Left renal cortex interstitium (tissue), 4 donors: ENCODE measurements at regions not wholly inside any gene's neighbourhood (a gene's known extent, or its start where the extent isn't known, plus 50 kb on each side); places are given as distances from the start of the nearest gene placed in this dataset.

ENCODE experiments used
- DNase-seq, 4 donors: peaks; one replicate each; pipeline ENCODE4 v3.0.0-alpha.2; 2013; ENCODE audit warnings: low read depth in 4 of 4, low spot score in 2 of 4, missing footprints in 1 of 4

DNA sequence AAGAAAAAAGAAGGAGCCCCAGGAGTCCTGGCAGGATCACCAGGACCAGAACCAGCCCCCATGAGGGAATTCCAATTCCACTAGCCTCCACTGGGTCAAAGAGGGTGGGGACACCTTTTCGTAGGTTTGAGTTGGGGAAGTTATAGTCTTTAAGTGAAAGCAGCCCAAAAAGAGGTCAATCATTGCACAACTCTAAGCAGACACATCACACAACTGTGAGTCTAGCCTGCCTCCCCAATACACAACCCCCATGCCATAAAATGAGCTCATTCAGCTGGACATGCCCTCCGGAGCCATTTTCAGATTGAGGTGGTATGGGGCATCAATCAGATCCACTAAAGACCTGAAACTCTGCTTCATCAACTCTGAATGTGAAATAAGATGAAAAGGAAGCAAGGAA is 179.9 kb downstream of the NPHP4 start:
- no peak for DNase-seq

DNA sequence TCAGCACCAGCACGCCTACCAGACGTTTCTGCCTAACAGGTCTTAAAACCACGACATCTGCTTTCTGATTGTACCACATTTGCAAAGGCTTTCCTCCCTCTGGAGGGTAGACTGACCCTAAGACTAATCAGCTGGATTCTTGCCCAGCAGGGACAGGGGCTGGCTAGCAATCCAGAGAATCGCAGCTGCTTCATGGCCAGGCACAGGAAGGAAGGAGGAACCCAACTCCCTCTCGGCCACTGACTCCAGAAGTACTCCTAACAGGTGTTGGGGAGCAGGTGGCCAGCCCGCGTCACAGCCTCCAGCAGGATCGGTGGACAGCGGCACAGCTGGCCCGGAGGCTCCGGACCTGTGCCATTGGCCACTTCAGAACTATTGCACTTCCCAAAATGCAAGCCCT is 180.8 kb downstream of the NPHP4 start:
- no peak for DNase-seq

DNA sequence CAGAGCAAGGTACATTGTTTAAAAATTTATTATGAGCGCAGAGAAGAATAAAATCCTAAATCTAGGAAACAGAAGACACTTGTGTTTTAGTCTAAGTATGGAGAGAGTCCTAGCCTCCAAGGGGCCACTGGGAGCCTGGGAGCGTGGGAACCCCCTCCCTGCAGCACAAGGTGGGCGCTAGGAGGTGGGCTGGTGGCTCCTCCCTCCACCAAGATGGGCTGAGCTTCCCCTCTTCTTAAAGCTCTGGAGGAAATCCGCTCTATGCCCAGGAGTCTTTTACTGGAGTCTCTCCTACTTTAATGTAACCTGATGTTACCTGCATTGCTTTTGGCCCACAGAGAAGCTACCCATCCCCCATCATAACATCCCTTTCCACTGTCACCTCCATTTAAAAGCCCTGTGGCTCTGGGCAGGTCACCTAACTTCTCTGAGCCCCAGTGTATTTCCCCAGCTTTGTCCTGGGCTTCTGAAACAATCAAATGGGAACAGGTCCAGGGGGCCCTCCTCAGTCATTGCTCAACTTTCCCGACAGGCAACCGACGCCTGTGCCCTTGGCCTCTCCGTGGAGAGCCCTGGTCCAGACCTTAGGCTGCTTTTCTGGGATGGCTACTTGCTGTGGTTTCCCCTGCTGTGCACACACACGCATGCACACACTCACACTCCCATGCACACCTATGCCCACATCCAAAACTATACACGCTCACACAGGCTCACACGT is 181.5 kb downstream of the NPHP4 start:
- DNase-seq: no peak

DNA sequence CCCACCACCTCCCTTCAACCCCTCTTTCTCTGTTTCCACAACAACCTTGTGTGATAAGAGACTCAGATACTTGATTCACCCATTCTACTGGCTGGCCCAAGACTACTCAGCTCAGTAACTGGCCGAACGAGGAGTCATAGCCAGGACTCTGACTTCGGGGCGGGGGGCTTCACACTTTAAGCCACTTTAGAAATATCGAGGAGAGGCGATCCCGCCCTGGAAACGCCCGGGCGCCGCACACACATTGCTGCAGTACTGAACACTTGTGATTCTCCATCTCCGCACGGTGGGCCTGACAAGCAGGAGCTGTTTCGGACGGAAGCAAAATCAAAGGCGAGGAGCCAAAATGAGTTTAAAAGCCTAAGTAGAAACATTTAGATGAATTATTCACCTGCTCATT is 182.1 kb downstream of the NPHP4 start:
- no peak for DNase-seq

DNA sequence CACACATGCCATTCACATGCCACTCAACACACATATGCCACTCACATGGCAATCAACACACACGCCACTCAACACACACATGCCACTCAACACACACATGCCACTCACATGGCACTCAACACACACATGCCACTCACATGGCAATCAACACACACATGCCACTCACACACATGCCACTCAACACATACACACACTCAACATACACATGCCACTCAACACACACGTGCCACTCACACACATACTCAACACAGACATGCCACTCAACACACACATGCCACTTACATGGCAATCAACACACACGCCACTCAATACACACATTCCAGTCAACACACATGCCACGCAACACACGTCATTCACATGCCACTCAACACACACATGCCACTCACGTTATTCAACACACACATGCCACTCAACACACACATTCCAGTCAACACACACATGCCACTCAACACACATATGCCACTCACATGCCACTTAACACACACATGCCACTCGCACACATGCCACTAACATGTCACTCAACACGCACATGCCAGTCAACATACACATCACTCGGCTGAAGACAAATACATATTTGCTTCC is 182.9 kb downstream of the NPHP4 start:
- DNase-seq: no peak

DNA sequence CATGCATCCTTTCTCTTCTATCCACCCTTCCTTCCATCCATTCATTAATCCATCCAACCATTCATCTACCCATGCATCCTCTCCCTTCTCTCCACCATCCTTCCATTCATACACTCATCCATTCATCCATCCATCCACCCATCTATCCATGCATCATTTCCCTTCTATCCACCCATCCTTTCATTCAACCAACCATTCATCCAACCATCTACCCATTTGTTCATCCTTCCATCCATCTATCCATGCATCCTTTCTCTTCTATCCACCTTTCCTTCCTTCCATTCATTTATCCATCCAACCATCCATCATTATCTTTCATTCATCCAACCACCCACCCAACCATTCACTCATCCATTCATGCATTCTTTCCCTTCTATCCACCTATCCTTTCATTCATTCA is 188.4 kb downstream of the NPHP4 start:
- no peak for DNase-seq

DNA sequence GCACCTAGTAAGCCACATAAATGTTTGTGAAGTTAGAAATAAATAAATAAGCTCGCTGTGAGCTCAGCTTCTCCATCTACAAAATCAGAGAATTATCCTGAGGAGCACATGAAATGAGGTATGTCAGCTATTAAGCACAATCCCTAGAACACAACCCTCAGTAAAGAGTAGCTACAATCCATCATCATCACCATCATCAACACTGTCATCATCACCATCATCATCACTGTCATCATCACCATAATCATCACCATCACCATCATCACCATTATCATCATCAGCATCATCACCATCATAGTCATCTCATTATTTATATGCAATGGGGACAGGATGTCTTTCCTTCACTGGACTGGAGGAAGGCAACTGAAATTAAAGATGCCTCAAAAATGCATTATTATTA is 189.6 kb downstream of the NPHP4 start:
- DNase-seq: no peak

DNA sequence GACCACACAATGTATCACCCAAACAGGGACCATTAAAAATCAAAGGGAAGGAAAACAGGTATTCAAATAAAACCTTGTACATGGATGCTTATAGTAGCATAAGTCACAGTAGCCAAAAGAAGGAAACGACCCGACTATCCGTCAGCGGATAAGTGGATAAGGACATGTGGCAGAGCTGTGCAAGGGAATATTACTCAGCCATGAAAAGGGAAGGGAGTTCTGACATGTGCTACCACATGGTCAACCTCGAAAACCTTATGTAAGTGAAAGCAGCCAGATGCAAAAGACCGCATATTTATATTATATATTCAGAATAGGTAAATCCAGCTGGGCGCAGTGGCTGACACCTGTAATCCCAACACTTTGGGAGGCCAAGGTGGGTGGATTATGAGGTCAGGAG is 193.3 kb downstream of the NPHP4 start:
- DNase-seq: no peak

DNA sequence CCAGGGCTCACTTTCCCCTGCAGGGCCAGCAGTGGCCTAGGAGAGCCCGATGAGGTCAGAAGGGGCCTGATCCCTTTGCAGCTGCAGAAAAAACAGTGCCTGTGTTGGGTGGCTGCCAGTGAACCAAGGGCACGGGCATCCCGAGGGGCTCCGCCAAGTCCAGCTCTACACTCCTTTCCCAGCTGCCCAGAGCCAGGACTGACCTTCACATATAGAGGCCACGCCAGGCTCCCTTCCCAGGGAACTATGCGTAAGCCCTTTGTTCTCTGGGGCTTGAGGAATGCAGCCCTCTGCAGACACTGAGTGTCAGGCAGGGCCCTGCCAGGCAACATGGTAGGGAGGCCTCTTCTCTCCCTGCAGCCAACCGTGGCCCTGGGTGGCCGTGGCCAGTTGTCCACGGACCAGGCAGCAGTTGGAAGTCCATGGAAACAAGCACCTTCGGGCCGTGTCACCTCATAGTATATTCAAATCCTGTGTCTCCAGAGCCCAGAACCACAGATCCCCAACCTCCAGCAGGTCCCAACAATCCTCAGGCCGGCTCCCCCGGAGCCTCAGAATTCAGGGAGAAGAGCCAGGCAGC is 194.0 kb downstream of the NPHP4 start:
- DNase-seq: no peak

DNA sequence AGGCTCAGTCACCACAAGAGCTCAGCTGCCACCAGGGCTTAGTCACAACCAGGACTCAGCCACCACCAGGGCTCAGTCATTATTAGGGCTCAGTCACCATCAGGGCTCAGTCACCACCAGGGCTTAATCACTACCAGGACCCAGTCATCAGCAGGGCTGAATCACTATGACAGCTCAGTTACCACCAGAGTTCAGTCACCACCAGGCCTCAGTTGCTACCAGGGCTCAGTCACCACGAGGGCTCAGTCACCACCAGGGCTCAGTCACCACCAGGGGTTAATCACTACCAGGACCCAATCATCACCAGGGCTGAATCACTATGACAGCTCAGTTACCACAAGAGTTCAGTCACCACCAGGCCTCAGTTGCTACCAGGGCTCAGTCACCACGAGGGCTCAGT is 196.2 kb downstream of the NPHP4 start:
- DNase-seq: no peak

DNA sequence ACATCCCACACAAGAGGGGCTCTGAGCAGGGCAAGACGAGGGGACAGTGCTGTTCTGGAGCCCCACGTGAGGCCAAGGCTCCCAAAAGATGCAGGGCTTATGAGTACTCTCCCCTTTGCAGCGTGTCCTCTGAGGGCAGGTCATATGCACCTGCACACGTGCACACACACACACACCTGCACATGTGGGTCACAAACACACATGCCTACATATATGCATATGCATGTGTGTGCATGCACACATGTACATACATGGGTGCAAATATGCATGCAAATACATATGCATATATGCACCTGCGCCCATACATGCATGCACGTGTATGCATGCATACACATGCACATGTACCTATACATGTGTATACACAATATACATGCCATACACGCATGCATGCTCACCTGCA is 197.9 kb downstream of the NPHP4 start:
- no peak for DNase-seq

DNA sequence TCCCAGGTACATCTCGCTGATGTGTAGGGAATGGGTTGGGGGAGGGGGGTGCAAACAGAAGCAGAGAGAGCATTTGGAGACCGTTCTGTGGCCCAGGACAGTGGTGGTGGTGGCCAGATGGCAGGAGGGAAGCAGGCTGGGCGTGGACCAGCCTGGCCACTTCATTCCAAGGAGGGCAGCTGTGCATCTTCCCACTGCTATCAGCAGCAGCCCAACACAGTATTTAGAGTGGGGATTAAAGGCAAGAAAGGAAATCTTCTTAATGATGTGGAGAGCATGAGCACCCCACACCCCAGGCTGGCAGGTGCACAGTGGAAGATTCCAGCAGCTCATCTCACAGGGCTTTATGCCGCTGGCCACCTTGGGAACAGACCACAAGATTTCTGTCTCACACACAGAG is 198.7 kb downstream of the NPHP4 start:
- no peak for DNase-seq

DNA sequence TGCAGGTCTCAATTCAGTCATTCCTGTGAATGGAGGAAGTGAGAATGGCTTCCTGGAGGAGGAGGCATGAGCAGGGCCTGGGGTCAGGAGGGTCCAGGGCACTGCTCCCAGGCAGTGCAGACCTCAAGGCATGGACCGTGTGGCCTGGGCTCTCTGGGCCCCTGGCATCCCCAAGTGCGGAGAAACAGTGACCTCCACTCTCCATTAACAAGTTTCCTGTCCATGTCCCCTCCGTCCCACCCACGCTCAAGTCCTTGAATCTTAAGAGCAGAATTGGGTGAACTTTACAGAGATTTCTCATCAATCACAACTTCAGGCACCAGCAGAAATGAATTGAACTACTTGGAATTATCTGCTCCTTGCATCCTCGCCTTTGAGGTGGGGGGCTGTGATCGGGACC is 211.1 kb downstream of the NPHP4 start:
- DNase-seq: no peak

DNA sequence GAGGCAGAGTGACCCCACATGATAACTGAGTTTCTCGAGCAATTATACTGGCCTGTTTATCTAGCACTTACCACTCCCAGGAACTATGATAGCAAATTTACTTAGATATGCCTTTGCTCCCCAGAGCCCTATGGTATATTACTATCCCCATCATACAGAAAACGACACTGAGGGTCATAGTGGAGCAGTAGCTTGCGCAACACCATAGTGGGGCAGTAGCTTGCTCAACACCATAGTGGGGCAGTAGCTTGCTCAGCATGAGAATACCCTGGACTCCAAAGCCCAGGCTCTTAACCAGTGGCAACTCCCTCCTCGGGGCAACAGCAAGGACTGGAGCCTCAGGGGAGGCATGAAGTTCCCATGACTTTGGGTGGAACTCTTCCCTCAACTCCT is 211.9 kb downstream of the NPHP4 start:
- DNase-seq: no peak

DNA sequence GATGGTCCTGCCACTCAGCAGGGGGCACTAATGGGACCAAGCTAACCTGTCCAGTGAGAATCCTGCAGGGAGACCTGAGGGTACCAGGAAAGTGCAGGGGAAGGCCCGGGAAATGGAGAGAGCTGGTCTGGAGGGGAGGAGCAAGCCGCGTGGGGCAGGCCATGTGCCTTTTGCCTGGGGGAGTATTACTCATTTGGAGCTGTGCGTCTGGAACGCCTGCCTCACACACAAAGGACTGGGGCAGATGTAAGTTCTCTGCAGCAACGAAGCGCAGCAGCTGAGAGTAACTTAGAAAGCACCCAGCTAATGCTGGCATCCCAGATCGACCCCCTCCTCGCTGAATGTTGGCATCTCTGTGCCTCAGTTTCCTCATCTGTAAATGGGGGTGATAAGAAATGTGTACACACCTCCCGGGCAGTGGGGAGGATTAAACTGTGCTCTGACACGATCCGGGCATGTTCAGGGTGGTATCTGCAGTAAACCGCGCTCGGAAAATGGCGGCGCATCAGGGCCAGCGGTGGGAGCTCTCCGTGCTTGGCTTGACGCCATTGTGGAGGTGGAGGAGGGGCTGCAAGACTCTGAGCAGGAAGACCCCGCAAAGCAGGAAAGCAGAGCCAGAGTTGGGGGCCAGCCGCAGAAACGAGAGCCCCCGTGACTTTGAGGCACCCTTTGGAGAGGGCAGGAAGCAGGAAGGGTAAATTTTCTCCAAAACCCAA is 212.5 kb downstream of the NPHP4 start:
- no peak for DNase-seq

DNA sequence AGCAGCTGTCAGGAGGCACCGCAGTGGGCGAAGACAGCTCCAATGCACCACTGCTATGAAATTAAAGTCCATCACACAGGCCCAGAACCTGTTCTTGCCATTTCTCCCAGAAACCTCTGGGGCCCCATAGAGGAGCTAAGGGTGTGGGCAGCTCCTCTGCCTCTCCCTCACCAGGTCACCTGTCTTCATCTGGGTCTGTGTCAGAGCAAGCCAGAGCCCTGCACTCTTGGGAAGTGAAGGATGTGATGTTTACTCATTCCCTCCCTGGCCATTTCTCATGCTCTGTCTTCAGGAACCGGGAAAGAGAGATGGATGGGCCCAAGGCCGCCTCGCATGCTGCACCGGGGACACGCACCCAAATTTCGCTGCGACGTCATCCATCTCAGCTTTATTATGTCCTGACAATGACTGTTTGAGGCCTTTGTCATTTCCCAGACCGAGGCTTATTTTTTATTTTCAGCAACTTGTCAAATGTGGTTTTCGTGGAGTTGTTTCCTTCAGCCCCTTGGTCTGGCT is 216.1 kb downstream of the NPHP4 start:
- no peak for DNase-seq

DNA sequence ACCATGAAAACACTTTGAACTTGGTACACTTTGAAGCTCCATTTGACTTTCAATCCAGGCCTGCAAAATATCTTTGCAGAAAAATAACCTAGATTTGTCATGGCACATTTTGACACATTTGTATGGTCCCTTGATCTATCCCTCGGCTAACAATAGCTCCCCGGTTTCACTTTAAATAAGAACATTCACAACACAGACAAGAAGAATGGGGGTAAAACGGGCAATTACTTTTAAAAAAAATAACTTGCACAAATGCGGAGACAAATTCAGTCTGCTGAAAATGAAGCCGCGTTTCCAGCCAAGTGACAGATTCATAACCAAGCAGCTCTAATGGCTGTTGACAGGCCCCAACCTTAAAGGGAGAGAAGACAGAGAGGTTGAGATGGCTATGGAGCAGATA is 218.2 kb downstream of the NPHP4 start:
- DNase-seq: no peak

DNA sequence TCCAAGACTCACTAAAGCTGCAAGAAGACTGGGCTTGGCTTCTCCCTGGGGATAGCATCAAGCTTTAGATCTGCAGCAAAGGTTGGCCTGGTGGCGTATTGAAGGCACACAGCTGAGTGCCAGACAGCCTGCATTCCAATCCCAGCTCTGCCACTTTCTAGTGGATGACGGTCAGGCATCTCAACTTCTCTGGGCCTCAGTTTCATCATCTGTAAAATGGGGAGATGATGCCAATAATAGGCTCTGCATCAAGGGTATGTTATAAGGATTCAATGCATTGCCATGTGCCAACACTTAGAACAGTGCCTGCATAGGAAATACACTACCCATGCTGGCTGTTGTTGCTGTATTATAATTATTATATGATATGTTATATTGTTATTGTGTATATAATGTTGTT is 220.4 kb downstream of the NPHP4 start:
- no peak for DNase-seq

DNA sequence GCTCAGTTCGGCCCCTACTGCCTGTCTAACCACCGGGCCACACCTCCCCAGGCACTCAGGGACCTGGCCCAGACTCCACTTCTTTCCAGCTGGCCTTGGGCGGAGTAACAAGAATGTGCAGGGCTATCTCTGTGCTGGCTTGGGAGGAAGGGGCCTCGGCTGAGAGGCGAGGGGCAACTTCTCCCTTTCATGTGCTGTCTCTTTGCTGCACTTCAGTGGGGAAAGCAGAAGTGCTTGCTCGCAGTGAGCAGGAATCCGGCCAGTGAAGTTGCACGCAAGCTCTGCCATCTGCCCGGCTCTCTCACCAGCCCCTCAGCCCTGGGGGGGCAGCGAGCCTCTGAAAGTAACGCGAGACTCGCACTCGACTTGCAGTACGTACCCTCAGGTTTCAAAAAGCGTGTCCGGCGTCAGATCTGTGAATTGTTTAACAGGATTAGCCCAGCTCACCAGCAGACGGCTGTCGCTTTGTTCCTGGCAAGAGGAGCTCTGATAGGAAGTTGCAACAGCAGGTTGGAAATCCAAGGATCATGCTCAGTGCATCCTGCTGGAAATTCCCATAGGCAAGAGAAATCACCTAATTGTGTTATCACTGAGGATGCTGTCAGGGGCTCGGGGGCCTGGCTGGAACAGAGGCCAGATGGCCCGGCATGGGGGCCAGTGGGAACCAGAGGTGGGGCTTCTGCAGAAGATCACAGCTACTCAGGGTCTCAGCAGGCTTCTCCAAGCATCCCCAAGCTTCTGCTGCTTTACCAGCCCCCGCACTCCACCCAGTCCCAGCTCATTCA is 221.1 kb downstream of the NPHP4 start:
- DNase-seq: no peak

DNA sequence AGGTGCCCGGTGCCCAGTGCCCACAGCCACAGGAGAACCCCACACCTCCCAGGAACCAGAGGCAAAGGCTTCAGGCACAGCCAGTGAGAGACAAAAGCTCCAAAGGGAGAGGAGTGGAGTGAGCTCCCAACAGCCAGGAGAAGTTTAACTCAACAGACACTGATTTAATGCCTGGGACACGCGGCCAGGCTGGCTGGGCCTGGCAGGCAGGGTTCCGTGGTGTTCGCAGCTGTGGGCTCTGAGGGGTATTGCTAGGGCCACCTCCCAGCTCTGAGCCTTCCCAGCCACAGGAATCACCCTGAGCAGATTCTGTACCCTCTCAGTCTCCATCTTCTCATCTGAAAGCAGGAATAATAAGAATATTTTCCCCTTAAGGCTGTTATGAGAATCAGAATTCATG is 222.5 kb downstream of the NPHP4 start:
- DNase-seq: no peak

DNA sequence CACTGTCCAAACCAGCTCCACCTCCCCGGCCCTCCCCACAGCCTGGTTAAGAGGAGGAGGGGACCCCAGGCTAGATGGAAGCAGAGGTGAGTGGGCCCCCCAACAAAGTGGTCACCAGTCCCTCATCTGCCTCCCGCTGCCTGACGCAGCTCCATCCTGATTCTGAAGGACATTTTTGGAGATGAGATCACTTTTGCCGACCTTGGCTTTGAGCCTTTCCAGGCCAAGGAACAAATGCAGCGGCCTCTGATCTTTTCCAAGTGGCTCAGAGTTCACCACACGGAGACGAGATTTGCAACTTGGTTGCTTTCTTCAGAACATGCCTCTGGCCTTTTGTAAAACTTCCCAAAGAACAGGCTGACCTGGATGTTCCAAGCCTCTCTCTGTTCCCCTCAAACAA is 223.1 kb downstream of the NPHP4 start:
- no peak for DNase-seq
